ENCODE measurements at regions not wholly inside any gene's neighbourhood (a gene's known extent, or its start where the extent isn't known, plus 50 kb on each side); places are given as distances from the start of the nearest gene placed in this dataset.

GRCh38 chr2:103285354-103285753 lies 523.5 kb downstream of the TMEM182 start:
- no peak for DNase-seq

GRCh38 chr2:103287746-103288145 lies 525.9 kb downstream of the TMEM182 start:
- DNase-seq = no peak

- DNase-seq = no peak
Observed at GRCh38 chr2:103288696-103289095, 526.9 kb downstream of the TMEM182 start.

- no peak for DNase-seq
Observed at GRCh38 chr2:103289105-103289725, 527.4 kb downstream of the TMEM182 start.

- DNase-seq = no peak
Observed at GRCh38 chr2:103292573-103292972, 530.7 kb downstream of the TMEM182 start.

- DNase-seq = no peak
Observed at GRCh38 chr2:103293067-103293741, 531.4 kb downstream of the TMEM182 start.

GRCh38 chr2:103293742-103294077 lies 531.9 kb downstream of the TMEM182 start:
- no peak for DNase-seq

GRCh38 chr2:103294420-103294819 lies 532.6 kb downstream of the TMEM182 start:
- DNase-seq = no peak

- no peak for DNase-seq
Observed at GRCh38 chr2:103295591-103295990, 533.8 kb downstream of the TMEM182 start.

GRCh38 chr2:103324671-103325070 lies 562.8 kb downstream of the TMEM182 start:
- DNase-seq = no peak

- no peak for DNase-seq
Observed at GRCh38 chr2:103327386-103327785, 565.6 kb downstream of the TMEM182 start.

GRCh38 chr2:103327966-103328365 lies 566.1 kb downstream of the TMEM182 start:
- DNase-seq = no peak

- no peak for DNase-seq
Observed at GRCh38 chr2:103335403-103335802, 573.6 kb downstream of the TMEM182 start.

- DNase-seq = no peak
Observed at GRCh38 chr2:103338819-103339218, 577.0 kb downstream of the TMEM182 start.

- DNase-seq = no peak
Observed at GRCh38 chr2:103346780-103347179, 584.9 kb downstream of the TMEM182 start.

- DNase-seq = no peak
Observed at GRCh38 chr2:103353774-103354173, 591.9 kb downstream of the TMEM182 start.

GRCh38 chr2:103355287-103355686 lies 593.5 kb downstream of the TMEM182 start:
- DNase-seq = no peak

GRCh38 chr2:103361712-103362111 lies 599.9 kb downstream of the TMEM182 start:
- DNase-seq = no peak

- no peak for DNase-seq
Observed at GRCh38 chr2:103363639-103364038, 601.8 kb downstream of the TMEM182 start.

- no peak for DNase-seq
Observed at GRCh38 chr2:103364177-103364576, 602.3 kb downstream of the TMEM182 start.

GRCh38 chr2:103365071-103365470 lies 603.2 kb downstream of the TMEM182 start:
- no peak for DNase-seq

GRCh38 chr2:103367877-103368276 lies 606.0 kb downstream of the TMEM182 start:
- DNase-seq = no peak

- DNase-seq = no peak
Observed at GRCh38 chr2:103383541-103383940, 621.7 kb downstream of the TMEM182 start.

GRCh38 chr2:103386872-103387271 lies 625.0 kb downstream of the TMEM182 start:
- no peak for DNase-seq

GRCh38 chr2:103387888-103388287 lies 626.1 kb downstream of the TMEM182 start:
- no peak for DNase-seq

All from NK-92 treated with Interleukin-12 subunit alpha and Interleukin-12 subunit beta, amount 100 ng/mL, for 24 hours (cell line).